LNCaP clone FGC (cell line): ENCODE measurements at regions not wholly inside any gene's neighbourhood (a gene's known extent, or its start where the extent isn't known, plus 50 kb on each side); places are given as distances from the start of the nearest gene placed in this dataset.

Experiments used
- DNase-seq: peaks from one replicate; pipeline ENCODE4 v3.0.0-alpha.2; 2011; ENCODE audit warnings: low read depth
- H3K4me3 ChIP-seq: 2 replicates; pipeline ENCODE4 v1.5.1; 2011; ENCODE audit warnings: mild to moderate bottlenecking, low read depth, low read length, control low read depth
- TF ChIP-seq, protein P1 (sequence below): IDR thresholded peaks from 2 replicates; pipeline ENCODE4 v1.5.1; 2012; ENCODE audit warnings: mild to moderate bottlenecking; ENCODE audit not compliant: control insufficient read depth, insufficient read depth; ENCODE audit errors: extremely low read depth

DNA sequence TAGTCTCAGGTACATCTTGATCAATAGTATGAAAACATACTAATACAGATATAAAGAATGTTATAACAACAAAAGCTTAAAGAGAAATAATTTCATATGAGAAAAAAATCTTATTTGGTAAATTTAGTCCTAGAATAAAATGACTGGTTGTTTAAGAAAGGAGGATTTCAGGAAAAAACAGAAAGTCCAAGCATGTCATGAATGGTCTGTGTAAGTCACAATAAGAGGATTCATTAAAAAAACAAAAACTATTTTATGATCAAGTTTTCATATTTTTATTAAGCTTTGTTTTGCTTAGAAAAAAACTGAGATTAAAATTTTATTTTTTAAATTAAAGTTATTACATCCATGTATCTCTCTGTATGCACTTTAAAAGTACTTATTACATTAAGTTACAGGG is 353.9 kb upstream of the SPHKAP start:
- H3K4me3 ChIP-seq: no peak overlapping the region
- no peak for DNase-seq
- TF ChIP-seq, protein P1, sequence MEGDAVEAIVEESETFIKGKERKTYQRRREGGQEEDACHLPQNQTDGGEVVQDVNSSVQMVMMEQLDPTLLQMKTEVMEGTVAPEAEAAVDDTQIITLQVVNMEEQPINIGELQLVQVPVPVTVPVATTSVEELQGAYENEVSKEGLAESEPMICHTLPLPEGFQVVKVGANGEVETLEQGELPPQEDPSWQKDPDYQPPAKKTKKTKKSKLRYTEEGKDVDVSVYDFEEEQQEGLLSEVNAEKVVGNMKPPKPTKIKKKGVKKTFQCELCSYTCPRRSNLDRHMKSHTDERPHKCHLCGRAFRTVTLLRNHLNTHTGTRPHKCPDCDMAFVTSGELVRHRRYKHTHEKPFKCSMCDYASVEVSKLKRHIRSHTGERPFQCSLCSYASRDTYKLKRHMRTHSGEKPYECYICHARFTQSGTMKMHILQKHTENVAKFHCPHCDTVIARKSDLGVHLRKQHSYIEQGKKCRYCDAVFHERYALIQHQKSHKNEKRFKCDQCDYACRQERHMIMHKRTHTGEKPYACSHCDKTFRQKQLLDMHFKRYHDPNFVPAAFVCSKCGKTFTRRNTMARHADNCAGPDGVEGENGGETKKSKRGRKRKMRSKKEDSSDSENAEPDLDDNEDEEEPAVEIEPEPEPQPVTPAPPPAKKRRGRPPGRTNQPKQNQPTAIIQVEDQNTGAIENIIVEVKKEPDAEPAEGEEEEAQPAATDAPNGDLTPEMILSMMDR: no peak

DNA sequence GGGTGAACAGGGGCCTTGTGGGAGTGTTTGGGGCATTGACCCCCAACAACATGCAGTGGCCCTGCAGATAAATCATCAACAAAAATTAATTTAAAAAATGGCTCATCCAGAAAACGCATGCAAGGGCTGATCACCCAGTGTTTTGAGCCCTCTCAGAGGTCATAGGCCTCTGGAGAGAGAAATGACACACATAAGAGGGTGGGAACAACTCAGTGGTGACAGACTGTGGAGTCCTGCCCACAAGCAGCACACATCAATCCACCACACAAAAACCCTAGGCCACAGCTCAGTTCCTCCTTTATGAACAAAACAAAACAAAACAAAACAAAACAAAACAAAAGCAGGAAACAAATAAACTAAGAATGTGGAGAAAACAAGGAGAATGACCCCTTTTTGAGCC is 351.7 kb upstream of the SPHKAP start:
- no peak overlapping the region for H3K4me3 ChIP-seq
- TF ChIP-seq, protein P1: no peak
- no peak for DNase-seq

DNA sequence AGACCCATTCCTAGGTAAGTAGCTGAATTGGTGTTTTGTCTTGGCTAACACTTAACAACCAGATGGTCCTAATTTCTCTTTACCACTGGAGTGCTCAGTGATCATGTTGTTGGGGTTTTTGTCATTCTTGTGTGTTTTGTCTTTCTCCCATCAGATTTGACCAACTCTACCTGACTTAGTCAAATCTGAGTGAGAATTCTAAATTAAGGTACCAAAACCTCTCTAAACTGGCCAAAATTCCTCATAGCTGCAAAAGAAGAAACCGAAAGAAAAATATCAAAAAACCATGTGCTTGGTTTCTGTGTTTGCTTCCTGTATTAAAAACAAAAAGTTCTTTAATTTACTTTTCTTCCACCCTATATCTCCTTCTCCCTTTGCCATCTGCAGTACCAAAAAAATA is 350.7 kb upstream of the SPHKAP start:
- DNase-seq: no peak
- H3K4me3 ChIP-seq: no peak overlapping the region
- TF ChIP-seq, protein P1: no peak

DNA sequence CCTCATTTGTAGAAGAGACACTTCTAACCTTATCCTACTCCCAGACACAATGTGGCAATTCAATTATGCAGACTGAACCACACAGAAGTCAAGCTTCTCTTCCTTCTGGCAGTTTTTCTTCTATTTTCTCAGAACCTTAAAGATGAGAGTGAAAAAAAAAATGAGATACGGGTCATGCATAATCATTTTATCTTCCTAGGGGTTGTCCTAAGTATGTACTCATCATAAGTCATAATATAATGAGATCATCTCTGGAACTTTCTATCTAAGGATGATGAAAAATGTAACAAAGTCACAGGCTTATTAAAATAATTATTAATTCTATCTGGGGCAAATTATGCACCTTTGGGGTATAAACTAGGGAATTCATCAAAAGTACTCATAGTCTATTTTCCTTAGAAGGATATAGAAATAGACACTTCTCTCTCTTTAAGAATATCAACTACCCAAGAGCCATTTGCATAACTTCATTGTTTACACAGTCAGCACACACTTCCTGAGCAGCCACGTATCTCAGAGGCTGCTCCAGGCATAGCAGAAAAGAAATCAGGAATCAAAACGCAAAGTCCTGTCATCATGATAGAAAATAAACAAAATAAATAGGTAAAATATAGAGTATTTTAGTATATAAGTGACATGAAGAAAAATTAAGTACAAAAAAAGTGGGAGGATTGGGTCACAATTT is 345.9 kb upstream of the SPHKAP start:
- TF ChIP-seq, protein P1: no peak
- no peak overlapping the region for H3K4me3 ChIP-seq
- no peak for DNase-seq

DNA sequence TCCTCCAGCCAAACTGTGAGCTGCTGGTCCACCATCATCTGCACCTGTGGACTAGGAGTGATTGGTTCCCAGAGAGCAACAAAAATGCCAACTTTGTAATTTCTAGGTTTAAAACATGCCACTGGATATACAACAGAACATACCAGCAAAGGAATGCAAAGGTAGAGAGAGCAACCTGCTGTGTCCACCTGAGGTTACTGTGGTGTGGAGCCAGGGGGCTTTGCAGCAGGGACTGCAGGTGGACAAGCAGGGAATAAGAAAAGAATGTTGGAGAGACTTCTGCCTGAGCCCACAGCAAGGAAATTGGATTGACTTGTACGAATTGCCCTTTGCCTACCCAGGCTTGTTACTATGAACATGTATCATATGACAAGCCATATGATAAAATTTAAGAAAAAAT is 345.2 kb upstream of the SPHKAP start:
- TF ChIP-seq, protein P1: no peak
- no peak overlapping the region for H3K4me3 ChIP-seq

DNA sequence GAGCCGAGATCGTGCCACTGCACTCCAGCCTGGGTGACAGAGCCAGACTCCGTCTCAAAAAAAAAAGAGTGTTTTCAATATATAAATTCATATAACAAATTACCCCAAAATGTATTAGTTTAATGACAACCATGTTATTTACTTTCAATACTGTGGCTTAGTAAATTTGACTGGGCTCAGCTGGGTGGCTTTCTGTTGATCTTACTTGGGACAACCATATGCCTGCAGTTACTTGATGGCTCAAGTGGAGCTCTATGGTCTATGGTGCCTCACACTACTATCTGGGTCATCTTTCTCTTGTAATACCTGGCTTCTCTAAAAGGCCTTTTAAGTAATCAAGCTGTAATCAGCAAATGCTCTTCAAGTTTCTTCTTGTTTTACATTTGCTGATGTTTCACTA is 341.5 kb upstream of the SPHKAP start:
- TF ChIP-seq, protein P1: no peak
- DNase-seq: no peak
- no peak overlapping the region for H3K4me3 ChIP-seq

More for the DNA sequence above, 345.2 kb upstream of the SPHKAP start:
- DNase-seq: no peak

DNA sequence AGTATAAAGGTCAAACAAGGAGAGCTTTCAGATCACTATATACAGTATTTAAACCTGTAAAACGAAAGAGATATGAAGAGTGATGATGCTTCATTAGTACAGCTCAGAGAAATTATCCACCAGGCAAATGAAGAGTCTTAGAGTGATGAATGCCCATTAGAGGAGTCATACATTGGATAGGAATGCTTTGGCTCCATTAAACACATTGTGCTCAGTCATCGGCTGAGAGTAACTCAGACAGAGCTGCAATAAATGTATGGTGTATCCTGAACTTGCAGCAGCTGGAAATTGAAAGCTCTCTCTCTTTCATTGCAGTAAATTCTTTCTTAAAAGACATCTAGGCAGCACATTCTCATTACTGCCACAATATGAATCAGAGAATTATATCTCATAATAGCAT is 340.8 kb upstream of the SPHKAP start:
- H3K4me3 ChIP-seq: no peak overlapping the region
- DNase-seq: no peak
- TF ChIP-seq, protein P1: no peak
